Large intestine (tissue), 3 donors: ENCODE measurements at regions not wholly inside any gene's neighbourhood (a gene's known extent, or its start where the extent isn't known, plus 50 kb on each side); places are given as distances from the start of the nearest gene placed in this dataset.

Experiments
- DNase-seq, 2 donors: peaks; one replicate each; pipeline versions ENCODE4 v3.0.0 to v3.0.0-alpha.2; 2013
- H3K27ac ChIP-seq: one replicate; pipeline ENCODE4 v1.5.1; 2013; ENCODE audit warnings: low read length
- H3K27me3 ChIP-seq: 2 replicates; pipeline ENCODE4 v1.6.1; 2013; ENCODE audit warnings: low read length; ENCODE audit not compliant: control insufficient read depth, insufficient read depth
- H3K36me3 ChIP-seq: 2 replicates; pipeline ENCODE4 v1.6.1; 2013; ENCODE audit warnings: low read length; ENCODE audit not compliant: control insufficient read depth, insufficient read depth
- H3K4me1 ChIP-seq: one replicate; pipeline ENCODE4 v1.6.1; 2013; ENCODE audit warnings: low read length; ENCODE audit not compliant: control insufficient read depth, insufficient read depth
- H3K4me3 ChIP-seq: one replicate; pipeline ENCODE4 v1.5.1; 2013; ENCODE audit warnings: low read length
- H3K9me3 ChIP-seq: one replicate; pipeline ENCODE4 v1.6.1; 2013; ENCODE audit warnings: mild to moderate bottlenecking, low read depth, low read length, moderate library complexity; ENCODE audit not compliant: control insufficient read depth
- WGBS: methylation state at CpG from one replicate; pipeline ENCODE4 v1.1.5; 2013; ENCODE audit warnings: low lambda C conversion rate; ENCODE audit not compliant: insufficient coverage; 5-methylcytosine and 5-hydroxymethylcytosine counted together

DNA sequence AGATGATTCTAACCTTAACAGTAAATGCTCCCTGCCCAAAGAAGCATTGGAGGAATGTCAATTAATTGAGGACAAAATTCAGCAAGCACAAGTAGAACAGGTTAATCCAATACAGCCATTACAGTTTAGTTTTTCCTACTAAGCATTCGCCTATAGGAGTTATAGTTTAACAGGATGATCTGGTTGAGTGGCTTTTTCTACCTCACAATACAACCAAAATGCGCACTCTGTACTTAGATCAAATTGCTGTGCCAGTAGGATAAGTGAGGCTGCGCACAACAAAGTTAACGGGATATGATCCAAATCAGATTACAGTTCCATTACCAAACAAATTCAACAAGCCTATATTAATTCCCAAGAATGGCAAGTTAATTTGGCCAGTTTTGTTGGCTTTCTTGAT, 117.1 kb upstream of the TRIM24 start:
- H3K36me3 ChIP-seq: no peaks in the 10 kb centered on the region
- no CpG with 5 or more reads among the region's 4 CpGs for WGBS
- H3K4me1 ChIP-seq: no peaks in the 10 kb centered on the region
- DNase-seq: no peak
- H3K9me3 ChIP-seq: peaks cover 26% of the 10 kb centered on the region
- H3K27ac ChIP-seq: no peak overlapping the region
- H3K27me3 ChIP-seq: no peaks in the 10 kb centered on the region
- H3K4me3 ChIP-seq: no peak overlapping the region

DNA sequence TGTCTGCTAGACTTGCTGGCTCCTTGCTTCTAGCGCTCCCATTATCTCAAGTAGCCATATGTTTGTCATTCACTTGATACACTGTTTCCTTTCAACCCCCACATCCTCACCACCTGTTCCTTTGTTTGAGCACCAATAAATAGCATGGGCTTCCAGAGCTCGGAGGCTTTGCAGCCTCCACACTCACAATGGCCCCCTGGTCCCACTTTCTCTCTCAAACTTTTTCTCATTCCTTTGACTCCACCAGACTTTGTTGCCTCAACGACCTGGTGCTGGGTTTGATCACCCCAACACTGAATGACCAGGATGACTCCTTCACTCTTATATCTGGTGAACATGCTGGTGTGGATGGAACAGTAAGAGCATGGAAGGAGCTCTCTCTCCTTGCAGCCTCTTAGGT, 114.5 kb upstream of the TRIM24 start:
- no peaks in the 10 kb centered on the region for H3K27me3 ChIP-seq
- peaks cover 25% of the 10 kb centered on the region for H3K9me3 ChIP-seq
- H3K4me3 ChIP-seq: no peak overlapping the region
- H3K27ac ChIP-seq: no peak overlapping the region
- no peak for DNase-seq
- H3K4me1 ChIP-seq: no peaks in the 10 kb centered on the region
- H3K36me3 ChIP-seq: no peaks in the 10 kb centered on the region
- no CpG with 5 or more reads among the region's 3 CpGs for WGBS

DNA sequence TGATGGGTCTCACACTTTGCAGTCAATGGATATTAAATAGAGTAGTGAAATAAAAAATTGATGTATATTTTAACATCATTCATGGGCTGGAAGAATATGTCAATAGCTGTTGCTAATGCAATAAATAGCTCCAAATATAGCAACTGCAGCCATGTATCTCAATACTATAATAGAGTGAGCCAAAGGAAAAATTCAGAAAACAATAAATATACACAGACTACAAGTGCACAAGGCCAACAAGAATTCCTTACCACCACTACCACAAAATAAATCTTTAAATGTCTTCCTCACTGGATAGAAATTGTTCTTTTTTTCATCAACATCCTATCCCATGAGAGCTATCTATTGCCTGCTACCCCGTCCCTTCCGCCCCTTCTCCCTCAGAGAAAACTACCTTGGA, 113.1 kb upstream of the TRIM24 start:
- no CpG with 5 or more reads among the region's 2 CpGs for WGBS
- H3K36me3 ChIP-seq: no peaks in the 10 kb centered on the region
- DNase-seq: no peak
- peaks cover 30% of the 10 kb centered on the region for H3K9me3 ChIP-seq
- no peak overlapping the region for H3K4me3 ChIP-seq
- H3K4me1 ChIP-seq: no peaks in the 10 kb centered on the region
- H3K27ac ChIP-seq: no peak overlapping the region
- no peaks in the 10 kb centered on the region for H3K27me3 ChIP-seq

- no peaks in the 10 kb centered on the region for H3K27me3 ChIP-seq
- peaks cover 26% of the 10 kb centered on the region for H3K9me3 ChIP-seq
- DNase-seq: no peak
- no peaks in the 10 kb centered on the region for H3K36me3 ChIP-seq
- H3K4me1 ChIP-seq: no peaks in the 10 kb centered on the region
- no peak overlapping the region for H3K4me3 ChIP-seq
- no peak overlapping the region for H3K27ac ChIP-seq
- no CpG with 5 or more reads among the region's 6 CpGs for whole genome bisulfite sequencing
Observed at GRCh38 chr7:138349841-138350700, 110.0 kb upstream of the TRIM24 start.

DNA sequence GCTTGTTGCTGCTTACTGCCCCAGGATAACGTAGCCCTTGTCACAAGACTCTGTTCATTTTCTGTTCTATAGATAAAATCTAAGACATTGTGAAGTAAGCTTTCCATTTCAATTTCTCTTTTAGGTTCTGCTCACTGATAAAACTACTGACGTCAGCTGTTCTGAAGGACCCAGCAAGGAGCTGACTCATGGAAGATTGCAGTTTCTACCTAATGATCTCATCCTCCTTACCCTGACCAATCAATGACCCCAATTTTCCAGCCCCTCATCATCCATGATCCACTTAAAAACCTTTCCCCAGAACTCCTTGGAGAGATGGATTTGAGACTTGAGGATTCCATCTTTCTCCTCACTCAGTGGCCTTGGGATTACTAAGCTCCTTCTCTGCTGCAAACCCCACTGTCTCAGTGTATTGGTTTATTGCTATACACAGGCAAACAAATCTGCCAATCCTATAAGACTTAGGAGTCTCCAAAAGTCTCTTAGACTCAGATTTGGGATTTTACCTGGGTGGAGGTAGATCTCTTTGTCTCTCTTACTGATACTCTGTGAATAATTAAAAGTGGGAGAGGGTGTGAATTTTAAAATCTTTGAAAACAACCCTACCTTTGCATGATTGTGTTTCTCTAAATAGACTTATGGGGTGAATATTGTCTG, 109.2 kb upstream of the TRIM24 start:
- no peak overlapping the region for H3K4me3 ChIP-seq
- WGBS: 60% methylated on average over 1 of the region's 2 CpGs
- peak overlapping the region; percentile 6 for H3K27ac ChIP-seq
- no peaks in the 10 kb centered on the region for H3K36me3 ChIP-seq
- no peaks in the 10 kb centered on the region for H3K27me3 ChIP-seq
- DNase-seq: peak; percentile 37 to 59
- H3K9me3 ChIP-seq: peaks cover 22% of the 10 kb centered on the region
- no peaks in the 10 kb centered on the region for H3K4me1 ChIP-seq

GRCh38 chr7:138352570-138353461, 107.2 kb upstream of the TRIM24 start:
- Histone ChIP-seq H3K27me3 (no peaks in the 10 kb centered on the region), H3K9me3 (peaks cover 16% of the 10 kb centered on the region), H3K27ac (no peak overlapping the region), H3K4me1 (no peaks in the 10 kb centered on the region), H3K4me3 (no peak overlapping the region), H3K36me3 (no peaks in the 10 kb centered on the region)
- DNase-seq: peak; percentile 19 to 37
- 100% methylated on average over 2 of the region's 10 CpGs for WGBS

DNA sequence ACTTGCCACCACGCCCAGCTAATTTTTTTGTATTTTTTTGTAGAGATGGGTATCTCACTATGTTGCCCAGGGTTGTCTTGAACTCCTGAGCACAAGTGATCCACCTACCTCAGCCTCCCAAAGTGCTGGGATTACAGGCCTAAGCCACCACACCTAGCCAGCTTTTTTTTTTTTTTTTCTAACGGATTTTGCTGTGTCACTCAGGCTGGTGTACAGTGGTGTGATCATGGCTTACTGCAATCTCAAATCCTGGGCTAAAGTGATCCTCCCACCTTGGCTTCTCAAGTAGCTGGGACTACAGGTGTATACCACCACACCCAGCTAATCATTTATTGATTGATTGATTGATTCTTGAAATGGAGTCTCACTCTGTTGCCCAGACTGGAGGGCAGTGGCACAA, 106.0 kb upstream of the TRIM24 start:
- peaks cover 6% of the 10 kb centered on the region for H3K9me3 ChIP-seq
- WGBS: no CpG with 5 or more reads among the region's 2 CpGs
- no peaks in the 10 kb centered on the region for H3K4me1 ChIP-seq
- no peak for DNase-seq
- H3K4me3 ChIP-seq: no peak overlapping the region
- no peaks in the 10 kb centered on the region for H3K36me3 ChIP-seq
- H3K27me3 ChIP-seq: no peaks in the 10 kb centered on the region
- H3K27ac ChIP-seq: no peak overlapping the region

GRCh38 chr7:138355254-138355653, 104.8 kb upstream of the TRIM24 start:
- Histone ChIP-seq H3K9me3 (peaks cover 6% of the 10 kb centered on the region), H3K4me3 (no peak overlapping the region), H3K4me1 (no peaks in the 10 kb centered on the region), H3K27ac (no peak overlapping the region), H3K27me3 (no peaks in the 10 kb centered on the region), H3K36me3 (no peaks in the 10 kb centered on the region)
- no peak for DNase-seq
- WGBS: no CpG with 5 or more reads among the region's 3 CpGs

- Histone ChIP-seq H3K4me1 (peaks cover 3% of the 10 kb centered on the region), H3K27me3 (no peaks in the 10 kb centered on the region)
- WGBS: no CpG with 5 or more reads among the region's 7 CpGs
Observed at GRCh38 chr7:138358850-138359341, 101.2 kb upstream of the TRIM24 start.

More at GRCh38 chr7:138358850-138359341, 101.2 kb upstream of the TRIM24 start:
- no peaks in the 10 kb centered on the region for H3K36me3 ChIP-seq
- no peaks in the 10 kb centered on the region for H3K9me3 ChIP-seq
- H3K27ac ChIP-seq: no peak overlapping the region
- no peak overlapping the region for H3K4me3 ChIP-seq
- no peak for DNase-seq
